VCaP (cell line): ENCODE measurements at regions not wholly inside any gene's neighbourhood (a gene's known extent, or its start where the extent isn't known, plus 50 kb on each side); places are given as distances from the start of the nearest gene placed in this dataset.
"Not testable (repeated sequence)": the region's sequence is repeated elsewhere in the genome, so short reads cannot be mapped to it uniquely, and the experiment has no call there.

Source experiments
- H3K27ac ChIP-seq: fragments of 450-650 bp; 2 replicates; pipeline ENCODE4 v1.5.1; 2017
- TF ChIP-seq, protein P1 (sequence below): fragments of 450-650 bp; conservative IDR thresholded peaks from 2 replicates; pipeline ENCODE4 v1.5.1; 2017; ENCODE audit warnings: mild to moderate bottlenecking, moderate library complexity

- TF ChIP-seq, protein P1, sequence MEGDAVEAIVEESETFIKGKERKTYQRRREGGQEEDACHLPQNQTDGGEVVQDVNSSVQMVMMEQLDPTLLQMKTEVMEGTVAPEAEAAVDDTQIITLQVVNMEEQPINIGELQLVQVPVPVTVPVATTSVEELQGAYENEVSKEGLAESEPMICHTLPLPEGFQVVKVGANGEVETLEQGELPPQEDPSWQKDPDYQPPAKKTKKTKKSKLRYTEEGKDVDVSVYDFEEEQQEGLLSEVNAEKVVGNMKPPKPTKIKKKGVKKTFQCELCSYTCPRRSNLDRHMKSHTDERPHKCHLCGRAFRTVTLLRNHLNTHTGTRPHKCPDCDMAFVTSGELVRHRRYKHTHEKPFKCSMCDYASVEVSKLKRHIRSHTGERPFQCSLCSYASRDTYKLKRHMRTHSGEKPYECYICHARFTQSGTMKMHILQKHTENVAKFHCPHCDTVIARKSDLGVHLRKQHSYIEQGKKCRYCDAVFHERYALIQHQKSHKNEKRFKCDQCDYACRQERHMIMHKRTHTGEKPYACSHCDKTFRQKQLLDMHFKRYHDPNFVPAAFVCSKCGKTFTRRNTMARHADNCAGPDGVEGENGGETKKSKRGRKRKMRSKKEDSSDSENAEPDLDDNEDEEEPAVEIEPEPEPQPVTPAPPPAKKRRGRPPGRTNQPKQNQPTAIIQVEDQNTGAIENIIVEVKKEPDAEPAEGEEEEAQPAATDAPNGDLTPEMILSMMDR = no peak
Measured at GRCh38 chrX:51006064-51006463, 95.5 kb downstream of the BMP15 start.

GRCh38 chrX:51024106-51024696 is 113.7 kb downstream of the BMP15 start:
- TF ChIP-seq, protein P1 = no peak
- H3K27ac ChIP-seq = no peak overlapping the region

More at GRCh38 chrX:51006064-51006463, 95.5 kb downstream of the BMP15 start:
- no peak overlapping the region for H3K27ac ChIP-seq

DNA sequence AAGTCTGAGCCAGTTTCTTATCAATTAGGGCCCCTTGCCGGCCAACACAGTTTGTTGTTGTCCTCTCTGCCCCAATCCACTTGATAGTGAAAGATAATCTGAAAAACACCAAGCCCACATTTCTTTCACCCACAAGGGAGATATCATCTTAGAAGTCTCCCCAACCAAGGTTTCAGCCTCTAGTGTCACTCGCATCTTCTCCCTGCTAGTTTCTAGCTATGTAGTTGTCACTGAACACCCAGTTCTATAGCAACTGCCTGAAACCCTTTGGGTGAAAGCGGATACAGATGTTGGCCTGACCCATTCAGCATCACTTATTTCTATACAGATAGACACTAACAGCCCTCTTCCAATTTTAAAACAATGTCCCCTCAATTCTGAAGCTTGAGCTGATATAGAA is 116.3 kb downstream of the BMP15 start:
- TF ChIP-seq, protein P1 = no peak
- no peak overlapping the region for H3K27ac ChIP-seq

GRCh38 chrX:51035746-51036145 is 125.2 kb downstream of the BMP15 start:
- H3K27ac ChIP-seq = no peak overlapping the region
- TF ChIP-seq, protein P1 = no peak

GRCh38 chrX:51047950-51048349 is 137.4 kb downstream of the BMP15 start:
- no peak overlapping the region for H3K27ac ChIP-seq
- TF ChIP-seq, protein P1 = no peak

- no peak overlapping the region for H3K27ac ChIP-seq
Measured at GRCh38 chrX:51053741-51054140, 143.2 kb downstream of the BMP15 start.

GRCh38 chrX:51098046-51098445 is 187.5 kb downstream of the BMP15 start:
- TF ChIP-seq, protein P1 = no peak
- H3K27ac ChIP-seq = no peak overlapping the region

More at GRCh38 chrX:51053741-51054140, 143.2 kb downstream of the BMP15 start:
- TF ChIP-seq, protein P1 = no peak

DNA sequence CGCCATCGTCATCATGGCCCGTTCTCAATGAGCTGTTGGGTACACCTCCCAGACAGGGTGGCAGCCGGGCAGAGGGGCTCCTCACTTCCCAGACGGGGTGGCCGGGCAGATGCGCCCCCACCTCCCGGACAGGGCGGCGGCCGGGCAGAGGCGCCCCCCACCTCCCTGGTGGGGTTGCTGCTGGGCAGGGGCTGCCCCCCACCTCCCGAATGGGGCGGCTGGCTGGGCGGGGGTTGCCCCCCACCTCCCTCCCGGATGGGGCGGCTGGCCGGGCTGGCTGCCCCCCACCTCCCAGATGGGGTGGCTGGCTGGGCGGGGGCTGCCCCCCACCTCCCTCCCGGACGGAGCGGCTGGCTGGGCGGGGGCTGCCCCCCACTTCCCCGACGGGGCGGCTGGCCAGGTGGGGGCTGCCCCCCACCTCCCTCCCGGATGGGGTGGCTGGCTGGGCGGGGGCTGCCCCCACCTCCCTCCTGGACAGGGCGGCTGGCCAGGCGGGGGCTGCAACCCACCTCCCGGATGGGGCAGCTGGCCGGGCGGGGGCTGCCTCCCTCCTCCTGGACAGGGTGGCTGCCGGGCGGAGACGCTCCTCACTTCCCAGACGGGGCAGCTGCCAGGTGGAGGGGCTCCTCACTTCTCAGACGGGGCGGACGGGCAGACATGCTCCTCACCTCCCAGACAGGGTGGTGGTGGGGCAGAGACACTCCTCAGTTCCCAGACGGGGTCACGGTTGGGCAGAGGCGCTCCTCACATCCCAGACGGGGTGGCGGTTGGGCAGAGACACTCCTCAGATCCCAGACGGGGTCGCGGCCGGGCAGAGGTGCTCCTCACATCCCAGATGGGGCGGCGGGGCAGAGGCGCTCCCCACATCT is 208.8 kb downstream of the BMP15 start:
- not testable (repeated sequence) for H3K27ac ChIP-seq

- not testable (repeated sequence) for H3K27ac ChIP-seq
Measured at GRCh38 chrX:51125743-51126142, 206.9 kb upstream of the NUDT10 start.
